ENCODE measurements at regions not wholly inside any gene's neighbourhood (a gene's known extent, or its start where the extent isn't known, plus 50 kb on each side); places are given as distances from the start of the nearest gene placed in this dataset.

GRCh38 chr13:55402870-55403269 is 1737.8 kb upstream of the PRR20A start:
- no peak for TF ChIP-seq CTCF (IDR thresholded peaks at IDR 0.05)
- no peak for TF ChIP-seq POLR2A (IDR thresholded peaks at IDR 0.05)
